ENCODE measurements at regions not wholly inside any gene's neighbourhood (a gene's known extent, or its start where the extent isn't known, plus 50 kb on each side); places are given as distances from the start of the nearest gene placed in this dataset.

DNA sequence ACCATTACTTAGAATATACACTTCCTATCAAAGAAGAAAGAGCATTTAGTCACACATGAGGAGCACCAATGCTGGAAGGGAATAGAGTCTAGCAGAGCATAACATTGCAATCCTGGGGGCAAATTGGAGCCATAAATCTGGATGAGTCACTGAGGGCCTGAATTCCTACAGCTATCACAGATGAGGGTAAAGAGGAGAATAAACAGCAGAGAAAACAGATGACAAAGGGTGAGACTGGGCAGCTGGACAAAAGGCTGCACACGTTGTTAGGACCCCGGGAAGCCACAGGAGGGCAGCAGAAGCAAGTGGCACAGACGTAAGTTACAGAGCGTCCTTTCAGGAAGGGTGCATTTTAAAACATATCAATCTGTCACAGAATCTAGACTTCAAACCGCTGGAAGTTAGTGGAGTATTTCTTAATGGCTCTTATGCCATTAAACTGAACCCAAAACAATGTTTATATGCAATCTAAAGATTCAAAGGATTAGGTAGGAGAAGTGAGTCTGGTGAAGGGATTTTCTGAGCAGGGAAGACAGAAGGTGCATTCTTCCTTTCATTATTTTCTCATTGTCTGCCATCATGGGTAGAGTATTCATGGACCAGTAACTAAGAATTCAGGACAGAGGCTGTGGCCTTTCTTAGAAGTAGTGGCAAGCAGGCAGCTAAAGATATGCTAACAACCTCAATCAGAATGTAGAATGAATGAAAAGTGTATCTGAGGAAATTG is 159.8 kb upstream of the DAAM1 start:
- Histone ChIP-seq H3K4me3 (ENCODE audit: low read depth, low read length) (no peak overlapping the region), H3K27me3 (ENCODE audit: control insufficient read depth, insufficient read depth, low read length) (no peaks in the 10 kb centered on the region), H3K36me3 (ENCODE audit: control insufficient read depth, insufficient read depth, low read length) (no peaks in the 10 kb centered on the region)
- POLR2A ChIA-PET: no interaction called here
- CTCF ChIA-PET: interaction anchor here (0.9 to 1.7 kb wide), 16 partner anchors 8 to 527 kb away, joined by 3 to 18 read pairs (median 6); partner anchors contain the start of genes DAAM1 and DACT1
- peak; percentile 93 for DNase-seq (ENCODE audit: low read depth)
- TF ChIP-seq, protein P1, sequence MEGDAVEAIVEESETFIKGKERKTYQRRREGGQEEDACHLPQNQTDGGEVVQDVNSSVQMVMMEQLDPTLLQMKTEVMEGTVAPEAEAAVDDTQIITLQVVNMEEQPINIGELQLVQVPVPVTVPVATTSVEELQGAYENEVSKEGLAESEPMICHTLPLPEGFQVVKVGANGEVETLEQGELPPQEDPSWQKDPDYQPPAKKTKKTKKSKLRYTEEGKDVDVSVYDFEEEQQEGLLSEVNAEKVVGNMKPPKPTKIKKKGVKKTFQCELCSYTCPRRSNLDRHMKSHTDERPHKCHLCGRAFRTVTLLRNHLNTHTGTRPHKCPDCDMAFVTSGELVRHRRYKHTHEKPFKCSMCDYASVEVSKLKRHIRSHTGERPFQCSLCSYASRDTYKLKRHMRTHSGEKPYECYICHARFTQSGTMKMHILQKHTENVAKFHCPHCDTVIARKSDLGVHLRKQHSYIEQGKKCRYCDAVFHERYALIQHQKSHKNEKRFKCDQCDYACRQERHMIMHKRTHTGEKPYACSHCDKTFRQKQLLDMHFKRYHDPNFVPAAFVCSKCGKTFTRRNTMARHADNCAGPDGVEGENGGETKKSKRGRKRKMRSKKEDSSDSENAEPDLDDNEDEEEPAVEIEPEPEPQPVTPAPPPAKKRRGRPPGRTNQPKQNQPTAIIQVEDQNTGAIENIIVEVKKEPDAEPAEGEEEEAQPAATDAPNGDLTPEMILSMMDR (IDR thresholded peaks at IDR 0.05; ENCODE audit: insufficient read depth, low read depth, low read length): peak; percentile 91

- no peaks in the 10 kb centered on the region for H3K27me3 ChIP-seq (ENCODE audit: control insufficient read depth, insufficient read depth, low read length)
- H3K36me3 ChIP-seq (ENCODE audit: control insufficient read depth, insufficient read depth, low read length): no peaks in the 10 kb centered on the region
- no peak overlapping the region for H3K4me3 ChIP-seq (ENCODE audit: low read depth, low read length)
- no peak for DNase-seq (ENCODE audit: low read depth)
- TF ChIP-seq, protein P1 (IDR thresholded peaks at IDR 0.05; ENCODE audit: insufficient read depth, low read depth, low read length): no peak
- CTCF ChIA-PET: interaction anchor here (1.4 to 3.3 kb wide), 4 partner anchors 22 to 394 kb away, joined by 4 to 9 read pairs (median 6); no protein-coding TSS in a partner anchor
- POLR2A ChIA-PET: no interaction called here
Observed at GRCh38 chr14:59032826-59033225, 155.6 kb upstream of the DAAM1 start.

- Histone ChIP-seq H3K36me3 (ENCODE audit: control insufficient read depth, insufficient read depth, low read length) (no peaks in the 10 kb centered on the region), H3K4me3 (ENCODE audit: low read depth, low read length) (no peak overlapping the region), H3K27me3 (ENCODE audit: control insufficient read depth, insufficient read depth, low read length) (no peaks in the 10 kb centered on the region)
- no peak for DNase-seq (ENCODE audit: low read depth)
- CTCF ChIA-PET: interaction anchor here (0.9 to 3.8 kb wide), 3 partner anchors 19 to 84 kb away, joined by 3 to 14 read pairs (median 3); no protein-coding TSS in a partner anchor
- TF ChIP-seq, protein P1 (IDR thresholded peaks at IDR 0.05; ENCODE audit: insufficient read depth, low read depth, low read length): no peak
- POLR2A ChIA-PET: no interaction called here
Observed at GRCh38 chr14:59036134-59036533, 152.3 kb upstream of the DAAM1 start.

DNA sequence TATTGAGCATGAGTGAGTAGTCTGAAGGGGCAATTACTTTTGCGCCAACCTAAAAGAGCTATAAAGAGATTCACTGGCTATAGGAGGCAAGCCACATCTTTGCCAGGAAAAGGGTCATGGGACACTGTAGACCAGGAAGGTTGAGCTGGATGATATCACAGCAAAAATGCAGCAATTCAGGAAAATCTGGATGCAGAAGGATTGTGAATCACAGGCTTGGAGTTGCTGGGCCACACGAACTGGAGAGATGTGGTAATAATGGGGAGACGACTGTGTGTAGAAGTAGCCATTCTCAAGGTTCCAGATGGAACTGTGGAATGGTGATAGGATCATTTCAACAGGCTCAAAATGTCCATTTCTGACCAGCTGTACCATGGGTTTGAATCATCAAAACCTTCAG is 151.4 kb upstream of the DAAM1 start:
- CTCF ChIA-PET: interaction anchor here (0.9 to 3.8 kb wide), 4 partner anchors 9 to 83 kb away, joined by 3 to 14 read pairs (median 4); no protein-coding TSS in a partner anchor
- POLR2A ChIA-PET: interaction anchor here (0.6 kb wide), 2 partner anchors 42 to 161 kb away, joined by 3 to 13 read pairs; no protein-coding TSS in a partner anchor
- no peaks in the 10 kb centered on the region for H3K27me3 ChIP-seq (ENCODE audit: control insufficient read depth, insufficient read depth, low read length)
- TF ChIP-seq, protein P1 (IDR thresholded peaks at IDR 0.05; ENCODE audit: insufficient read depth, low read depth, low read length): no peak
- no peak for DNase-seq (ENCODE audit: low read depth)
- no peaks in the 10 kb centered on the region for H3K36me3 ChIP-seq (ENCODE audit: control insufficient read depth, insufficient read depth, low read length)
- no peak overlapping the region for H3K4me3 ChIP-seq (ENCODE audit: low read depth, low read length)

- POLR2A ChIA-PET: interaction anchor here (0.6 kb wide), 1 partner anchor 162 kb away, joined by 13 read pairs; no protein-coding TSS in a partner anchor
- Histone ChIP-seq H3K27me3 (ENCODE audit: control insufficient read depth, insufficient read depth, low read length) (no peaks in the 10 kb centered on the region), H3K4me3 (ENCODE audit: low read depth, low read length) (no peak overlapping the region), H3K36me3 (ENCODE audit: control insufficient read depth, insufficient read depth, low read length) (no peaks in the 10 kb centered on the region)
- CTCF ChIA-PET: interaction anchor here (1.1 to 3.8 kb wide), 2 partner anchors 9 to 18 kb away, joined by 6 to 14 read pairs; no protein-coding TSS in a partner anchor
- TF ChIP-seq, protein P1 (IDR thresholded peaks at IDR 0.05; ENCODE audit: insufficient read depth, low read depth, low read length): no peak
- no peak for DNase-seq (ENCODE audit: low read depth)
Observed at GRCh38 chr14:59037620-59038019, 150.8 kb upstream of the DAAM1 start.

All from BJ (cell line).